GM12874 (cell line): ENCODE measurements at regions not wholly inside any gene's neighbourhood (a gene's known extent, or its start where the extent isn't known, plus 50 kb on each side); places are given as distances from the start of the nearest gene placed in this dataset.

Experiments
- CTCF ChIP-seq: IDR thresholded peaks from 2 replicates; pipeline ENCODE4 v1.5.1; 2011; ENCODE audit warnings: low read depth, mild to moderate bottlenecking, control low read depth, low read length, moderate library complexity; ENCODE audit not compliant: insufficient read depth

- no peak for TF ChIP-seq CTCF
These were observed 71.9 kb downstream of the OAT start for GRCh38 chr10:124346831-124347230.

DNA sequence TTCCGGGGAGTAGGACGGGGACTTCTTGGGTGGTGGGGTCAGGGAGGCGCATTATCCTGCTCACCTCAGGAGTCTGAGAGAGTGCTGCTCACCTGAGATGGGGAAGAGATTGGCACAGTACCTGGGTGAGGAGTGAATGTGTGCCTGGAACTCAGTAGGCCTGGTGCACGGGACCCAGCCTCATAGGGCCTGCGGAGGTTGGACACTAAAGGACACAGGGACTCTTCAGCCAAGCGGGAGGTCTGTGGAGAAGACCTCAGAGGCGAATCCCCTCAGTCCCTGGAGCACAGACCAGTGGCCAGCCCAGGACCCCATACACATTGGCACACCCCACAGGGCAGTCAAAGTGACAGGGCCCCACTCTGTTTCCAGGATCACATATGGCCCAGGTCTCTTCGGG lies 73.2 kb downstream of the OAT start:
- no peak for TF ChIP-seq CTCF

DNA sequence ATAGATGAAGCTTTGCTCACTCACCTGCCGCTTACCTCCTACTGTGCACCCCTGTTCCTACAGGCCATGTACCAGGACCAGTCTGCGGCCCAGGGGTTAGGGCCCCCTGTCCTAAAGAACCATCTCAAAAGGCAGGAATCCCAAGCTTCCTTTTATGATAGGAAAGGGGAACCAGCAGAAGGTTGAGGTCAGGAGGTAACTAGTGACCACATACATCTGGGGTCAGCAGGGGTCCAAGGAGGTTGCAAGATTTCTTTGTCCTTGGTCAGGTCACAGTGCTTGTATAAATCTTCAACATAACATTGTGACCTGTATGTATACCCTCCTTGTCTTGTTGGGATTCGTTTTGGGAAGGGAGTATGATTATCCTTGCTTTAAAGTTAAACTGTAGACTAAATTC lies 73.8 kb downstream of the OAT start:
- no peak for TF ChIP-seq CTCF

GRCh38 chr10:124344266-124344590 lies 74.5 kb downstream of the OAT start:
- TF ChIP-seq CTCF: no peak

DNA sequence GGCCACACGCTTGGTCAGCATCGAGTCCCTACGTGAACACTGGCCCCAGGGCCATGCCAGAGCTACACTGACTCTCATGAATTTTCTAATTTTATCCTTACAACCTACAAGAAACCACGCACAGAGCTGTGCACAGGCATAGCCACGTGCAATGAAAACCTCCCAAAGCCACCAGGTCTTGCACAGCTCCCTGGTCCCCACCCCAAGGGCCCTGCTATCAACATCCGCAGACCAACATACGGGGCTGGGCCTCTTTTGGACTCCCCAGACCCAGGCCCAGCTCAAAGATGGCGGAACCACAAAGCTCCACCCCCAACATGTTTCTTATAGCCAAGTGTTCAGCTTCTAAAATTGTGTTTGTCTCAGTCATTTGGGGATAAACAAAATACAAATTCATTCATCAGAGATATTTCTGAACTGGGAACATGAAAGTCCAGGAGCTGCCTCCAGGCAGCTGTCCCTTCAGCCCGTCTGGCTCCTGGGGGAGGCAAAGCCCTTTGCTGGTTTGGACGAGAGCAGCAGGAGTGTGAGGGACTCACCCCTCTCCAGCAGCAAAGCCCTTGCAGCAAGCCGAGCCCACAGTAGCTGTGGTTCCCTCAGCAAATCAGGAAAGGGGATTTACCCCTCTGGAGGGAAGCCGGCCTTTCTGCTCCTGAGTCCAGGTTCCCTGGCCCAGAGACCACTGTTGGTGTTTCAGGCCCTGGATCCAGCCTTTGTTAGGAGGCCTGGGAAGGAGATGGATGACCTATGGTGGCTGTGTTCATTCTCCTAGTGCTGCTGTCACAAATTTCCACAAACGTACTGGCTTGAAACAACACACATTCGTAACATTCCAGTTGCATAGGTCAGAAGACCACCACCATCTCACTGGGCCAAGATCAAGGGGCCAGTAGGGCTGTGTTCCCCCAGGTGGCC lies 75.1 kb downstream of the OAT start:
- TF ChIP-seq CTCF: no peak

DNA sequence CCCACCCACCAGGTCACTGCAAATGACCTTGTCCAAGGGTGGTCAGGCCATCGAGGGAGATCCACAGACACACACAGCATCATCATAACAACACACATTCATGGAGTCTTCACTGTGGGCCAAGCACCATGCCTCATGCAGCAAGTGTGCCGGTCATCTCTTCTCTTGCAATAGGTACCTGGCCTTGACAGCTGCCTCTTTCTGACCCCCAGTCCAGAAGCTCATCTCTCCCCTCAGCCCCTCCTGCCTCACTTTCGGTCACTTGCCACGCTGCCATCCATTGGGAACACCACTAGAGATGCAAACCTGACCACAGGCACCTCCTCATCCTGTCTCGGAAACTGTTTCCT lies 75.9 kb downstream of the OAT start:
- no peak for TF ChIP-seq CTCF

DNA sequence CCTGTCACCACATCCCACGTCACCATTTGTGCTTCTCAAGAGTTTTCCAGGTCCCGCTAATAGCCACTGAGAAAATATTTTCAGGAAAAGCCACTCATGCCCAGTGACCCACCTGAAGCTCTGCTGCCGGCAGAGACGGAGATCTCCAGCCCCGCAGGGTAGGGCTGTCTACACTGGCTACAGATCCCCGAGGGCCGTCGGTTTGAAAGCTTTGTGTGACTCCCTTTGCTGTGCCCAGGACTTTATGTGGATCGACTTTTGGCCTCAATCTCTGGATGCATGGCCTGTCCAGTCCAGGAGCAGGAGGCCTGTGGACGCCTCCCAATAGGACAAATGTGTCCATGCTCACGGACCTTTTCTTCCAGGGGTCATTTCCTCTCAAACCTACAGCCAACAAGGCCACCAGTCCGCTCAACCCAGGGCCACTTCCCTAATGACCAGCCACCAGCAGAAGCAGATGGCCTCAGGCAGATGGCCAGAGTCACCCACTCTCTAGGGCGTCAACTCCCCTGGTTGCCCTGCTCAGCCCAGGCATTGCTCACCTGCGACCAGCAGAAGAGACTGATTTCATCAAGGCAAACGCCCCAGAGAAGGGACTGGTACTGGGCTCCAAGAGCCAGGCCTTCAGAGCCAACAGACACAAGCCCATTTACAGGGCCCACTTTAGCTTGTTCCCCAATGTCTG lies 76.4 kb downstream of the OAT start:
- TF ChIP-seq CTCF: no peak
